ENCODE measurements at regions not wholly inside any gene's neighbourhood (a gene's known extent, or its start where the extent isn't known, plus 50 kb on each side); places are given as distances from the start of the nearest gene placed in this dataset.

DNA sequence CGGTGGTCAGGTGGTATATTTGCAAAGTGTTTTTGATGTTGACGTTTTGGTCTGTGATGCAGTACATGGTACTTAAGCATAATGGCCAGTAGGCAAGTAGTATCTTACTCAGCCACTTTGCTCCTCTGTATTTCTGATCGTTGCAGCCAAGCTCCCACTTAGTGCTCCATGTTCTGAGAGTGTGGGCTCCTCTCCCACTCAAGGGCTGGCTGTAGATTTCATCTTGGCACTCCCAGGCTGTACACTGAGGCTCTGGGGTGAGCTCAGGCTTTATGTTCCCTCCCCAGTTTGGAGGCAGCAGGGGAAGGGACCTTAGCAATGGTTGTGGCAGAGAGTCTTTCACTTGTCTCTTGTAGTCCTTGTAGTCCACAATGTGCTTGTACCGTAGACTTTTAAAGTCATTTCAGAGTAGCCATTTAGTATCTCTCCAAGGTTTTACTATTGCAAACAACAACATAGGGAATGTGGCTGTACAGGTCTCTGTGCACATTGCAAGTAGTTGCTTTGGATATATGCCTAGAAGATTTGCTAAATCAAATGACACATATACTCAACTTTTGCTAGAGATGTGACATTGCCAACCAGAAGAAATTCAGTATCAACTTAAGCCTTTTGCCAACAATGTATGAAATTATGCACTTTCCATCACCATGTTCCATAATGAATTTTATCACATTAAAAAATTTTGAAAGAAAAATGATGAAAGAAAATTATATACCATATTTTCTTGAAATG is 304.3 kb upstream of the CTNND2 start:
- no peak for DNase-seq
- ATAC-seq (ENCODE audit: low FRiP score in 2 of 2): no peak
- 66 to 68% methylated on average over 4 of the region's 4 CpGs for WGBS, 2 donors

DNA sequence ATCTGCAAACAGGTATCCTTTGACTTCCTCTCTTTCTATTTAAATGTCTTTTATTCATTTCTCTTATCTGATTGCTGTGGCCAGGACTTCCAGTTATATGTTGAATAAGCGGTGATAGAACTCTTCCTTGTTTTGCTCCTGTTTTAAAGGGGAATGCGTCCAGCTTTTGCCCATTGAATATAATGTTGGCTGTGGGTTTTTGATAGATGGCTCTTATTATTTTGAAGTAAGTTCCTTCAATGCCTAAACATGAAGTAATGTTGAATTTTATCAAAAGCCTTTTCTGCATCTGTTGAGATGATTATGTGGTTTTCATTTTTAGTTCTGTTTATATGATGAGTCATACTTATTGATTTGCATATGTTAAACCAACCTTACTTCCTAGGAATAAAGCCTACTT is 300.5 kb upstream of the CTNND2 start:
- no peaks in the 10 kb centered on the region for H3K36me3 ChIP-seq
- no peak overlapping the region for H3K4me3 ChIP-seq
- DNase-seq (no peak), ATAC-seq (ENCODE audit: low FRiP score in 2 of 2) (no peak)
- TF ChIP-seq POLR2A (IDR thresholded peaks at IDR 0.05): no peak
- no peak for TF ChIP-seq EP300 (IDR thresholded peaks at IDR 0.05)
- no peak for TF ChIP-seq POLR2AphosphoS5 (IDR thresholded peaks at IDR 0.05)
- TF ChIP-seq, protein P1, sequence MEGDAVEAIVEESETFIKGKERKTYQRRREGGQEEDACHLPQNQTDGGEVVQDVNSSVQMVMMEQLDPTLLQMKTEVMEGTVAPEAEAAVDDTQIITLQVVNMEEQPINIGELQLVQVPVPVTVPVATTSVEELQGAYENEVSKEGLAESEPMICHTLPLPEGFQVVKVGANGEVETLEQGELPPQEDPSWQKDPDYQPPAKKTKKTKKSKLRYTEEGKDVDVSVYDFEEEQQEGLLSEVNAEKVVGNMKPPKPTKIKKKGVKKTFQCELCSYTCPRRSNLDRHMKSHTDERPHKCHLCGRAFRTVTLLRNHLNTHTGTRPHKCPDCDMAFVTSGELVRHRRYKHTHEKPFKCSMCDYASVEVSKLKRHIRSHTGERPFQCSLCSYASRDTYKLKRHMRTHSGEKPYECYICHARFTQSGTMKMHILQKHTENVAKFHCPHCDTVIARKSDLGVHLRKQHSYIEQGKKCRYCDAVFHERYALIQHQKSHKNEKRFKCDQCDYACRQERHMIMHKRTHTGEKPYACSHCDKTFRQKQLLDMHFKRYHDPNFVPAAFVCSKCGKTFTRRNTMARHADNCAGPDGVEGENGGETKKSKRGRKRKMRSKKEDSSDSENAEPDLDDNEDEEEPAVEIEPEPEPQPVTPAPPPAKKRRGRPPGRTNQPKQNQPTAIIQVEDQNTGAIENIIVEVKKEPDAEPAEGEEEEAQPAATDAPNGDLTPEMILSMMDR (IDR thresholded peaks at IDR 0.05): no peak
- H3K9me3 ChIP-seq: no peaks in the 10 kb centered on the region
- WGBS, 2 donors: 61 to 65% methylated on average over 2 of the region's 2 CpGs
- no peaks in the 10 kb centered on the region for H3K27me3 ChIP-seq
- H3K27ac ChIP-seq: no peak overlapping the region
- no peaks in the 10 kb centered on the region for H3K4me1 ChIP-seq

More for the DNA sequence above, 304.3 kb upstream of the CTNND2 start:
- Histone ChIP-seq H3K9me3 (peaks cover 0 to 5% (median 0%) of the 10 kb centered on the region in 4 donors), H3K36me3 (no peaks in the 10 kb centered on the region), H3K27me3 (no peaks in the 10 kb centered on the region), H3K27ac (no peak overlapping the region), H3K4me3 (no peak overlapping the region), H3K4me1 (no peaks in the 10 kb centered on the region)
- TF ChIP-seq, protein P1 (IDR thresholded peaks at IDR 0.05): no peak
- TF ChIP-seq POLR2AphosphoS5 (IDR thresholded peaks at IDR 0.05) (no peak), POLR2A (IDR thresholded peaks at IDR 0.05) (no peak)

DNA sequence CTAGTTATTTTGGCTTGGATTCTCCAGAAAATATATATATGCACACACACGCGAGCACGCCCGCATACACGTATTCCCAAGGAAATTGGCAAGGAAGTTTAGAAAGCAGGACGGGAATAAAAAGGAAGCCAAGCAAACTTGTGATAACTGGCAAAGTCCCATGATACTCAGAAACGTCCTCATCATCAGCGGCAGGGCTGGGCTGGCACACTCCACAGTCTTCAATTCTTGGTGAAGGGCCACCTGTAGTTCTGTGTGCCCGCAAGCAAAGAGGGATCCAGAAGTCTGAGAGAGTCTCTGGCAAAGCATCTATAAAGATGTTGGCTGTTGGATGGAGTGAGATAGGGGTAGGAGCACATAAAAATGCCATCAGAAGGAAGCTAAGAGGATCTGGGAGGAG is 289.3 kb upstream of the CTNND2 start:
- Histone ChIP-seq H3K27ac (no peak overlapping the region), H3K4me3 (no peak overlapping the region), H3K9me3 (no peaks in the 10 kb centered on the region), H3K27me3 (no peaks in the 10 kb centered on the region), H3K4me1 (no peaks in the 10 kb centered on the region), H3K36me3 (no peaks in the 10 kb centered on the region)
- ATAC-seq (ENCODE audit: low FRiP score in 2 of 2) (no peak), DNase-seq (no peak)
- WGBS, 2 donors: 89 to 92% methylated on average over 9 of the region's 9 CpGs
- TF ChIP-seq, protein P1 (IDR thresholded peaks at IDR 0.05): no peak
- no peak for TF ChIP-seq POLR2A (IDR thresholded peaks at IDR 0.05)
- TF ChIP-seq POLR2AphosphoS5 (IDR thresholded peaks at IDR 0.05): no peak
- no peak for TF ChIP-seq EP300 (IDR thresholded peaks at IDR 0.05)

DNA sequence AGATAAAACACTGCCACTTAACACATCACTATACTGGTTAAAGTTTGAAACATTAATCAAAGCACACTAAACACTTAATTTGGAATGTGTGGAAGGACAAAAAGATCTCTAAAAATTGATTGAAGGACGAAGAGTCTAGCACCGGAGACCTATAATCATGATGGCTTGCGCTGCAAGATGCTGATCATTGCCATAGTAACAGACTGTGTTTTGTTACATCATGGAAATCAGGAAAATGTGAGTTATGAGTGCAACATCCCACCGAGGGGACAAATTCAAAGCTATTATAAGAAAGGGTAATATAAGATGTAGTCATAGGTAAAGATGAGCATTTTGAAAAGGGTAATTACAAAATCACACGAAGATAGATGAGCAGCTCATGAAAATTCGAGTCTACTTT is 278.8 kb upstream of the CTNND2 start:
- Histone ChIP-seq H3K4me1 (no peaks in the 10 kb centered on the region), H3K27ac (no peak overlapping the region), H3K27me3 (no peaks in the 10 kb centered on the region), H3K4me3 (no peak overlapping the region), H3K36me3 (no peaks in the 10 kb centered on the region), H3K9me3 (no peaks in the 10 kb centered on the region)
- DNase-seq (no peak), ATAC-seq (ENCODE audit: low FRiP score in 2 of 2) (no peak)
- 73 to 81% methylated on average over 6 of the region's 6 CpGs for WGBS, 2 donors
- TF ChIP-seq EP300 (IDR thresholded peaks at IDR 0.05) (no peak), POLR2A (IDR thresholded peaks at IDR 0.05) (no peak), POLR2AphosphoS5 (IDR thresholded peaks at IDR 0.05) (no peak)
- TF ChIP-seq, protein P1 (IDR thresholded peaks at IDR 0.05): no peak

DNA sequence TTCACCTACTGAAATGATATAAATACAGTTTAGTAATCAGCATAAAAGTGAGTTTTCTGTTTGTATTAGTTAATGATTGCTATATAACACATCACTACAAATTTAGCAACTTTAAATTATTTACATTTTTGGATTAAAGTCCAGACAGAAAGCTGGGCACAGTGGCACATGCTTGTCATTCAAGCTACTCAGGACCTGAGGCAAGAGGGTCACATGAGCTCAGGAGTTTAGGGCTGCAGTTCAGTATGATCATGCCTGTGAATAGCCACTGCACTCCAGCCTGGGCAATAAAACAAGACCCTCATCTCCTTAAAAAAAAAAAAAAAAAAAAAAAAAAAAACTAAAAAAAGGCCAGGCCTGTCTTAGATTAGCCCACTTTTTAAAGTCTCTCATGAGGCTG is 273.6 kb upstream of the CTNND2 start:
- no peak for DNase-seq
- no peak for ATAC-seq (ENCODE audit: low FRiP score in 2 of 2)
- Histone ChIP-seq H3K27ac (no peak overlapping the region), H3K36me3 (no peaks in the 10 kb centered on the region), H3K4me1 (no peaks in the 10 kb centered on the region), H3K9me3 (no peaks in the 10 kb centered on the region), H3K27me3 (no peaks in the 10 kb centered on the region), H3K4me3 (no peak overlapping the region)
- TF ChIP-seq, protein P1 (IDR thresholded peaks at IDR 0.05): no peak
- TF ChIP-seq POLR2AphosphoS5 (IDR thresholded peaks at IDR 0.05) (no peak), POLR2A (IDR thresholded peaks at IDR 0.05) (no peak), EP300 (IDR thresholded peaks at IDR 0.05) (no peak)

Data from upper lobe of left lung (tissue), 6 donors.